Gastroesophageal sphincter (tissue), 4 donors: ENCODE measurements at regions not wholly inside any gene's neighbourhood (a gene's known extent, or its start where the extent isn't known, plus 50 kb on each side); places are given as distances from the start of the nearest gene placed in this dataset.

Source experiments
- ATAC-seq: fragments of 150-250 bp; one replicate; pipeline ENCODE4 v1.9.1; 2016; ENCODE audit warnings: mild to moderate bottlenecking, moderate library complexity
- H3K27ac ChIP-seq, 4 donors: fragments of 200-600 bp; sonication (generic) in 3 of 4; 1 replicate in 3 of 4; 2 replicates in 1 of 4; pipeline ENCODE4 v1.5.1; 2016 to 2019
- H3K27me3 ChIP-seq: fragments of 200-600 bp; sonication (generic); one replicate; pipeline ENCODE4 v1.5.1; 2019
- H3K36me3 ChIP-seq, 2 donors: fragments of 200-600 bp; sonication (generic); one replicate each; pipeline ENCODE4 v1.5.1; 2019; ENCODE audit warnings: control low read depth in 1 of 2
- H3K4me1 ChIP-seq, 3 donors: fragments of 200-600 bp; sonication (generic); 1 replicate in 2 of 3; 2 replicates in 1 of 3; pipeline ENCODE4 v1.5.1; 2016 to 2019; ENCODE audit warnings: control low read depth in 2 of 3
- H3K4me3 ChIP-seq, 2 donors: fragments of 200-600 bp; sonication (generic); one replicate each; pipeline ENCODE4 v1.5.1; 2019; ENCODE audit warnings: mild to moderate bottlenecking in 1 of 2, moderate library complexity in 1 of 2
- H3K9me3 ChIP-seq, 3 donors: fragments of 200-600 bp; sonication (generic); one replicate each; pipeline ENCODE4 v1.5.1; 2017 to 2019; ENCODE audit warnings: control low read depth in 2 of 3
- CTCF ChIP-seq, 4 experiments: fragments of 200-600 bp in 2 of 4; fragments of 450-650 bp in 2 of 4; sonication (generic) in 1 of 4; IDR thresholded peaks; one replicate each; pipeline ENCODE4 v1.5.1; 2017 to 2019; ENCODE audit warnings: antibody characterized with exemption in 4 of 4, mild to moderate bottlenecking in 2 of 4, moderate library complexity in 2 of 4
- EP300 ChIP-seq: sonication (generic); formaldehyde crosslinking; IDR thresholded peaks from one replicate; pipeline ENCODE4 v1.6.1; 2017; ENCODE audit warnings: antibody characterized with exemption, mild to moderate bottlenecking
- POLR2A ChIP-seq, 2 donors: fragments of 450-650 bp; IDR thresholded peaks; one replicate each; pipeline ENCODE4 v1.6.1; 2017; ENCODE audit warnings: antibody characterized with exemption in 2 of 2, mild to moderate bottlenecking in 2 of 2, moderate library complexity in 1 of 2
- POLR2AphosphoS5 ChIP-seq: sonication (generic); formaldehyde crosslinking; IDR thresholded peaks from one replicate; pipeline ENCODE4 v1.6.1; 2017; ENCODE audit warnings: antibody characterized with exemption
- WGBS, 2 donors: methylation state at CpG; one replicate each; pipeline ENCODE4 v1.1.5; 2018; ENCODE audit warnings: low coverage in 1 of 2; 5-methylcytosine and 5-hydroxymethylcytosine counted together

- peaks cover 0 to 50% (median 0%) of the 10 kb centered on the region in 3 donors for H3K9me3 ChIP-seq
Measured at GRCh38 chr22:49551446-49551845, 276.2 kb downstream of the BRD1 start.

DNA sequence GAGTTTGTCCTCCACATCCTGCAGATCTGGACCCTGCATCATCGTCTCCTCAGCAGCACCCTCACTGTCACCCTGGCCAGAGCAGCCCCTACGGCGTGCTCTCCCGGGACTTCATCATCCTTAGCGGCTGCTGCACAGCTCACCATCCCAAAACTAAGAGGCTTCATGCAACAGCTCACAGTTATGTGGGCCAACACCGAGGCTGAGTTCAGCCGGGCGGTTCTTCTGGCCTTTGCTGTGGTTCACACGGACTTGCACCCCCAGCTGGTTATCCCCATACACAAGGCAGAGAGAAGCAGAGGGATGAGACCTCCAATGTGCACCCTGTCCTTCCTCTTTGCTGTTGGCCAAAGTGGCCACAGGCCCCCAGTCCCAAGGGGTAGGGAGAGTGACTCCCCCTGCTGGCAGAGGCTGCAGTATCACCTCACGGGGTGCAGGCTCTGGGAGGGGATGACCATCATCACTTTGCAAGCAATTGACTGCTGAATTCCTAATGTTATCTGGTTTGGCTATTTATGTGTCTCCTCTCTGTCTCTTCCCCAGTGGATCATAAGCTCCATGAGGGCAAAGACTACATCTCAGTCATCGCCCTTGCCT, 276.8 kb downstream of the BRD1 start:
- TF ChIP-seq POLR2A (IDR thresholded peaks at IDR 0.05) (no peak), CTCF (IDR thresholded peaks at IDR 0.05) (no peak), EP300 (no peak), POLR2AphosphoS5 (no peak)
- WGBS, 2 donors, result 87% methylated on average over 3 of the region's 11 CpGs; no CpG with 5 or more reads in 1 of the 2 donors
- H3K9me3 ChIP-seq, result peaks cover 0 to 56% (median 0%) of the 10 kb centered on the region in 3 donors

More at GRCh38 chr22:49551446-49551845, 276.2 kb downstream of the BRD1 start:
- Histone ChIP-seq H3K4me1 (no peaks in the 10 kb centered on the region), H3K36me3 (no peaks in the 10 kb centered on the region), H3K27ac (no peak overlapping the region), H3K4me3 (no peak overlapping the region), H3K27me3 (peaks cover 66% of the 10 kb centered on the region)
- TF ChIP-seq EP300, result no peak
- no peak for TF ChIP-seq POLR2AphosphoS5
- no peak for TF ChIP-seq POLR2A (IDR thresholded peaks at IDR 0.05)
- TF ChIP-seq CTCF (IDR thresholded peaks at IDR 0.05), result no peak
- WGBS, 2 donors, result 80% methylated on average over 2 of the region's 10 CpGs; no CpG with 5 or more reads in 1 of the 2 donors
- no peak for ATAC-seq

GRCh38 chr22:49550141-49550430, 277.6 kb downstream of the BRD1 start:
- ATAC-seq, result no peak
- TF ChIP-seq EP300, result no peak
- no peak for TF ChIP-seq POLR2AphosphoS5
- TF ChIP-seq CTCF (IDR thresholded peaks at IDR 0.05), result no peak
- TF ChIP-seq POLR2A (IDR thresholded peaks at IDR 0.05), result no peak
- peaks cover 66% of the 10 kb centered on the region for H3K27me3 ChIP-seq

More for the DNA sequence above, 276.8 kb downstream of the BRD1 start:
- H3K27me3 ChIP-seq, result peaks cover 66% of the 10 kb centered on the region
- no peaks in the 10 kb centered on the region for H3K36me3 ChIP-seq
- no peak overlapping the region for H3K27ac ChIP-seq
- H3K4me3 ChIP-seq, result no peak overlapping the region
- ATAC-seq, result no peak
- no peaks in the 10 kb centered on the region for H3K4me1 ChIP-seq

DNA sequence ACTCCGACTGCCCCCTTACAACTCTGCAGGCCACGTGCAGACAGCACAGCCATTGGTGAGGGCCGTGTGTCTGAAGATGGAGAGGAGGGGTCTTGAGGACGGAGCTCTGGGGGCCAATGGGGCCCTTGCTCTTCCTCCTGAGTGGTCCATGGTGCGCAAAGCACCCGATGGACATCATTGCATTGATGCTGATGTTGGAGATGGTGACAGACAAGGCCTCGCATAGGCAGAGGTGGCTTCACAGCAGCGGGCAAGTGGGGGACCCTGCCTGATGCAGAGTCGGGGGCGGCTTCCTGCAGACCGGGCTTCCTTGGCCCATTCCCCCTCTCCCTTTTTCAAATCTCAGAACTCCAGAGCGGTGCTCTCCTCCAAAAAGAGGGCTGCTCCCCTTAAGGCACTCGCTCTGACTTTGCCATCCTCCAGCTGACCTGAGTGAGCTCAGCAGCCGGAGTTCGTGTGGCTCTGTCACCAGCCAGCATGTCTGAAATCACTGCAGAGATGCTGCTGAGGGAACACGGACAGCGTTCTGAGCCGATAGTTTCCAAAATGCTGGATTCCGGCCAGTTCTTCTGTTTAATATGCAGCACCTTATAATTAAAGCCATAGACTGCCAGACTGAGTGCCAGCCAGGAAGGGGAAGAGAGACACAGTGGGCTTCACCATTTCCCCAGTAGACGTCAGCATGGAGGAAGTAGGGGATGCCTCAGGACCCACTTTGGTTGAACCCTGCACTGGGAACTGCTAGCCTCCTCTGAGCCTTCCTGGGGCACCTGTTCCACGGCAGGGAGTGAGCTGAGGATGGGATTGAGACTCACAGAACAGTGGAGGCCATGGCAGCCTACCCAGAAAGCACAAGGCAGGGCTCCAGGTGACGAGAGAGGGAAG, 278.2 kb downstream of the BRD1 start:
- no peak for TF ChIP-seq POLR2AphosphoS5
- no peak for TF ChIP-seq EP300
- no peak for TF ChIP-seq POLR2A (IDR thresholded peaks at IDR 0.05)
- TF ChIP-seq CTCF (IDR thresholded peaks at IDR 0.05), result no peak
- WGBS, 2 donors, result 40 to 87% methylated on average over 3 of the region's 22 CpGs
- H3K27me3 ChIP-seq, result peaks cover 66% of the 10 kb centered on the region
- H3K36me3 ChIP-seq, result no peaks in the 10 kb centered on the region
- no peaks in the 10 kb centered on the region for H3K4me1 ChIP-seq
- no peak for ATAC-seq
- H3K27ac ChIP-seq, result no peak overlapping the region
- peaks cover 0 to 59% (median 0%) of the 10 kb centered on the region in 3 donors for H3K9me3 ChIP-seq
- H3K4me3 ChIP-seq, result no peak overlapping the region

More at GRCh38 chr22:49550141-49550430, 277.6 kb downstream of the BRD1 start:
- no peaks in the 10 kb centered on the region for H3K4me1 ChIP-seq
- WGBS, 2 donors, result 67% methylated on average over 1 of the region's 3 CpGs; no CpG with 5 or more reads in 1 of the 2 donors
- peaks cover 0 to 59% (median 0%) of the 10 kb centered on the region in 3 donors for H3K9me3 ChIP-seq
- H3K27ac ChIP-seq, result no peak overlapping the region
- no peaks in the 10 kb centered on the region for H3K36me3 ChIP-seq
- no peak overlapping the region for H3K4me3 ChIP-seq
